ENCODE measurements at regions not wholly inside any gene's neighbourhood (a gene's known extent, or its start where the extent isn't known, plus 50 kb on each side); places are given as distances from the start of the nearest gene placed in this dataset.
"Not testable (repeated sequence)": the region's sequence is repeated elsewhere in the genome, so short reads cannot be mapped to it uniquely, and the experiment has no call there.

GRCh38 chr15:84094720-84095119 lies 140.9 kb upstream of the GOLGA6L4 start:
- not testable (repeated sequence) for H3K9me3 ChIP-seq (ENCODE audit: control insufficient read depth in 3 of 3, low read length in 3 of 3); H3K36me3 ChIP-seq (ENCODE audit: control insufficient read depth in 3 of 3, insufficient read depth in 3 of 3, low read length in 3 of 3); H3K4me3 ChIP-seq (ENCODE audit: low read length in 3 of 3); H3K27ac ChIP-seq (ENCODE audit: low read depth, low read length); H3K9ac ChIP-seq (ENCODE audit: low read depth in 1 of 3, low read length in 3 of 3); H3K27me3 ChIP-seq (ENCODE audit: control insufficient read depth in 3 of 3, insufficient read depth in 3 of 3, low read length in 3 of 3); H3K4me1 ChIP-seq (ENCODE audit: control insufficient read depth in 3 of 3, insufficient read depth in 3 of 3, low read length in 3 of 3)

- not testable (repeated sequence) for H3K9me3 ChIP-seq (ENCODE audit: control insufficient read depth in 3 of 3, low read length in 3 of 3); H3K27ac ChIP-seq (ENCODE audit: low read depth, low read length); H3K4me1 ChIP-seq (ENCODE audit: control insufficient read depth in 3 of 3, insufficient read depth in 3 of 3, low read length in 3 of 3); H3K4me3 ChIP-seq (ENCODE audit: low read length in 3 of 3); H3K9ac ChIP-seq (ENCODE audit: low read depth in 1 of 3, low read length in 3 of 3); H3K27me3 ChIP-seq (ENCODE audit: control insufficient read depth in 3 of 3, insufficient read depth in 3 of 3, low read length in 3 of 3); H3K36me3 ChIP-seq (ENCODE audit: control insufficient read depth in 3 of 3, insufficient read depth in 3 of 3, low read length in 3 of 3)
These were observed 138.5 kb upstream of the GOLGA6L4 start for GRCh38 chr15:84097053-84097452.

GRCh38 chr15:84098604-84099003 lies 137.0 kb upstream of the GOLGA6L4 start:
- Histone ChIP-seq H3K9ac (ENCODE audit: low read depth in 1 of 3, low read length in 3 of 3) (no peak overlapping the region), H3K36me3 (ENCODE audit: control insufficient read depth in 3 of 3, insufficient read depth in 3 of 3, low read length in 3 of 3) (no peaks in the 10 kb centered on the region), H3K4me3 (ENCODE audit: low read length in 3 of 3) (no peak overlapping the region), H3K27ac (ENCODE audit: low read depth, low read length) (no peak overlapping the region), H3K9me3 (ENCODE audit: control insufficient read depth in 3 of 3, low read length in 3 of 3) (no peaks in the 10 kb centered on the region), H3K27me3 (ENCODE audit: control insufficient read depth in 3 of 3, insufficient read depth in 3 of 3, low read length in 3 of 3) (no peaks in the 10 kb centered on the region), H3K4me1 (ENCODE audit: control insufficient read depth in 3 of 3, insufficient read depth in 3 of 3, low read length in 3 of 3) (no peaks in the 10 kb centered on the region)

GRCh38 chr15:84099181-84099580 lies 136.4 kb upstream of the GOLGA6L4 start:
- Histone ChIP-seq H3K9me3 (ENCODE audit: control insufficient read depth in 3 of 3, low read length in 3 of 3) (no peaks in the 10 kb centered on the region), H3K4me1 (ENCODE audit: control insufficient read depth in 3 of 3, insufficient read depth in 3 of 3, low read length in 3 of 3) (no peaks in the 10 kb centered on the region), H3K36me3 (ENCODE audit: control insufficient read depth in 3 of 3, insufficient read depth in 3 of 3, low read length in 3 of 3) (no peaks in the 10 kb centered on the region), H3K27ac (ENCODE audit: low read depth, low read length) (no peak overlapping the region), H3K9ac (ENCODE audit: low read depth in 1 of 3, low read length in 3 of 3) (no peak overlapping the region), H3K4me3 (ENCODE audit: low read length in 3 of 3) (no peak overlapping the region), H3K27me3 (ENCODE audit: control insufficient read depth in 3 of 3, insufficient read depth in 3 of 3, low read length in 3 of 3) (no peaks in the 10 kb centered on the region)

GRCh38 chr15:84103345-84103744 lies 132.2 kb upstream of the GOLGA6L4 start:
- Histone ChIP-seq H3K27ac (ENCODE audit: low read depth, low read length) (no peak overlapping the region), H3K4me3 (ENCODE audit: low read length in 3 of 3) (no peak overlapping the region), H3K9me3 (ENCODE audit: control insufficient read depth in 3 of 3, low read length in 3 of 3) (no peaks in the 10 kb centered on the region)

GRCh38 chr15:84104853-84105252 lies 130.7 kb upstream of the GOLGA6L4 start:
- no peaks in the 10 kb centered on the region for H3K4me1 ChIP-seq (ENCODE audit: control insufficient read depth in 3 of 3, insufficient read depth in 3 of 3, low read length in 3 of 3)
- H3K36me3 ChIP-seq (ENCODE audit: control insufficient read depth in 3 of 3, insufficient read depth in 3 of 3, low read length in 3 of 3): no peaks in the 10 kb centered on the region
- H3K27ac ChIP-seq (ENCODE audit: low read depth, low read length): no peak overlapping the region
- no peaks in the 10 kb centered on the region for H3K27me3 ChIP-seq (ENCODE audit: control insufficient read depth in 3 of 3, insufficient read depth in 3 of 3, low read length in 3 of 3)
- no peaks in the 10 kb centered on the region for H3K9me3 ChIP-seq (ENCODE audit: control insufficient read depth in 3 of 3, low read length in 3 of 3)
- H3K4me3 ChIP-seq (ENCODE audit: low read length in 3 of 3): no peak overlapping the region
- no peak overlapping the region for H3K9ac ChIP-seq (ENCODE audit: low read depth in 1 of 3, low read length in 3 of 3)

More at GRCh38 chr15:84103345-84103744, 132.2 kb upstream of the GOLGA6L4 start:
- H3K36me3 ChIP-seq (ENCODE audit: control insufficient read depth in 3 of 3, insufficient read depth in 3 of 3, low read length in 3 of 3): no peaks in the 10 kb centered on the region
- no peaks in the 10 kb centered on the region for H3K27me3 ChIP-seq (ENCODE audit: control insufficient read depth in 3 of 3, insufficient read depth in 3 of 3, low read length in 3 of 3)
- H3K9ac ChIP-seq (ENCODE audit: low read depth in 1 of 3, low read length in 3 of 3): no peak overlapping the region
- H3K4me1 ChIP-seq (ENCODE audit: control insufficient read depth in 3 of 3, insufficient read depth in 3 of 3, low read length in 3 of 3): no peaks in the 10 kb centered on the region

- Histone ChIP-seq H3K36me3 (ENCODE audit: control insufficient read depth in 3 of 3, insufficient read depth in 3 of 3, low read length in 3 of 3) (no peaks in the 10 kb centered on the region), H3K9me3 (ENCODE audit: control insufficient read depth in 3 of 3, low read length in 3 of 3) (no peaks in the 10 kb centered on the region), H3K4me3 (ENCODE audit: low read length in 3 of 3) (no peak overlapping the region), H3K4me1 (ENCODE audit: control insufficient read depth in 3 of 3, insufficient read depth in 3 of 3, low read length in 3 of 3) (no peaks in the 10 kb centered on the region), H3K27me3 (ENCODE audit: control insufficient read depth in 3 of 3, insufficient read depth in 3 of 3, low read length in 3 of 3) (no peaks in the 10 kb centered on the region), H3K27ac (ENCODE audit: low read depth, low read length) (no peak overlapping the region), H3K9ac (ENCODE audit: low read depth in 1 of 3, low read length in 3 of 3) (no peak overlapping the region)
These were observed 126.8 kb upstream of the GOLGA6L4 start for GRCh38 chr15:84108728-84109127.

GRCh38 chr15:84111575-84111974 lies 124.0 kb upstream of the GOLGA6L4 start:
- H3K27ac ChIP-seq (ENCODE audit: low read depth, low read length): no peak overlapping the region
- H3K27me3 ChIP-seq (ENCODE audit: control insufficient read depth in 3 of 3, insufficient read depth in 3 of 3, low read length in 3 of 3): no peaks in the 10 kb centered on the region
- H3K9me3 ChIP-seq (ENCODE audit: control insufficient read depth in 3 of 3, low read length in 3 of 3): no peaks in the 10 kb centered on the region
- no peak overlapping the region for H3K9ac ChIP-seq (ENCODE audit: low read depth in 1 of 3, low read length in 3 of 3)
- H3K4me3 ChIP-seq (ENCODE audit: low read length in 3 of 3): no peak overlapping the region
- H3K4me1 ChIP-seq (ENCODE audit: control insufficient read depth in 3 of 3, insufficient read depth in 3 of 3, low read length in 3 of 3): no peaks in the 10 kb centered on the region
- no peaks in the 10 kb centered on the region for H3K36me3 ChIP-seq (ENCODE audit: control insufficient read depth in 3 of 3, insufficient read depth in 3 of 3, low read length in 3 of 3)

- Histone ChIP-seq H3K9me3 (ENCODE audit: control insufficient read depth in 3 of 3, low read length in 3 of 3) (no peaks in the 10 kb centered on the region), H3K9ac (ENCODE audit: low read depth in 1 of 3, low read length in 3 of 3) (no peak overlapping the region), H3K36me3 (ENCODE audit: control insufficient read depth in 3 of 3, insufficient read depth in 3 of 3, low read length in 3 of 3) (no peaks in the 10 kb centered on the region), H3K27me3 (ENCODE audit: control insufficient read depth in 3 of 3, insufficient read depth in 3 of 3, low read length in 3 of 3) (no peaks in the 10 kb centered on the region), H3K4me3 (ENCODE audit: low read length in 3 of 3) (no peak overlapping the region), H3K27ac (ENCODE audit: low read depth, low read length) (no peak overlapping the region), H3K4me1 (ENCODE audit: control insufficient read depth in 3 of 3, insufficient read depth in 3 of 3, low read length in 3 of 3) (no peaks in the 10 kb centered on the region)
These were observed 123.5 kb upstream of the GOLGA6L4 start for GRCh38 chr15:84112025-84112424.

GRCh38 chr15:84113919-84114318 lies 121.7 kb upstream of the GOLGA6L4 start:
- no peaks in the 10 kb centered on the region for H3K27me3 ChIP-seq (ENCODE audit: control insufficient read depth in 3 of 3, insufficient read depth in 3 of 3, low read length in 3 of 3)

GRCh38 chr15:84114680-84115079 lies 120.9 kb upstream of the GOLGA6L4 start:
- H3K9me3 ChIP-seq (ENCODE audit: control insufficient read depth in 3 of 3, low read length in 3 of 3); H3K27me3 ChIP-seq (ENCODE audit: control insufficient read depth in 3 of 3, insufficient read depth in 3 of 3, low read length in 3 of 3); H3K9ac ChIP-seq (ENCODE audit: low read depth in 1 of 3, low read length in 3 of 3); H3K4me3 ChIP-seq (ENCODE audit: low read length in 3 of 3); H3K27ac ChIP-seq (ENCODE audit: low read depth, low read length); H3K36me3 ChIP-seq (ENCODE audit: control insufficient read depth in 3 of 3, insufficient read depth in 3 of 3, low read length in 3 of 3); H3K4me1 ChIP-seq (ENCODE audit: control insufficient read depth in 3 of 3, insufficient read depth in 3 of 3, low read length in 3 of 3): not testable (repeated sequence)

More at GRCh38 chr15:84113919-84114318, 121.7 kb upstream of the GOLGA6L4 start:
- H3K4me3 ChIP-seq (ENCODE audit: low read length in 3 of 3): no peak overlapping the region
- H3K4me1 ChIP-seq (ENCODE audit: control insufficient read depth in 3 of 3, insufficient read depth in 3 of 3, low read length in 3 of 3): no peaks in the 10 kb centered on the region
- no peaks in the 10 kb centered on the region for H3K9me3 ChIP-seq (ENCODE audit: control insufficient read depth in 3 of 3, low read length in 3 of 3)
- H3K9ac ChIP-seq (ENCODE audit: low read depth in 1 of 3, low read length in 3 of 3): no peak overlapping the region
- H3K36me3 ChIP-seq (ENCODE audit: control insufficient read depth in 3 of 3, insufficient read depth in 3 of 3, low read length in 3 of 3): no peaks in the 10 kb centered on the region
- H3K27ac ChIP-seq (ENCODE audit: low read depth, low read length): no peak overlapping the region
